Fibroblast of mammary gland (primary cell): ENCODE measurements at regions not wholly inside any gene's neighbourhood (a gene's known extent, or its start where the extent isn't known, plus 50 kb on each side); places are given as distances from the start of the nearest gene placed in this dataset.

Source experiments
- DNase-seq: peaks from one replicate; pipeline ENCODE4 v3.0.0-alpha.2; 2010; ENCODE audit warnings: low read depth
- H3K4me3 ChIP-seq: 2 replicates; pipeline ENCODE4 v1.5.1; 2011; ENCODE audit warnings: low read depth, mild to moderate bottlenecking, low read length, moderate library complexity; ENCODE audit not compliant: control insufficient read depth
- CTCF ChIP-seq: conservative IDR thresholded peaks from 2 replicates; pipeline ENCODE4 v1.5.1; 2011; ENCODE audit warnings: low read depth, low read length, inconsistent platforms; ENCODE audit not compliant: control insufficient read depth, insufficient read depth

GRCh38 chr9:119027901-119028699, 341.1 kb downstream of the BRINP1 start:
- no peak overlapping the region for H3K4me3 ChIP-seq
- DNase-seq, result no peak
- no peak for TF ChIP-seq CTCF

GRCh38 chr9:119029886-119030285, 339.3 kb downstream of the BRINP1 start:
- no peak for TF ChIP-seq CTCF
- H3K4me3 ChIP-seq, result no peak overlapping the region
- DNase-seq, result no peak

GRCh38 chr9:119033596-119033995, 335.6 kb downstream of the BRINP1 start:
- no peak for TF ChIP-seq CTCF
- DNase-seq, result no peak
- H3K4me3 ChIP-seq, result no peak overlapping the region

- no peak for TF ChIP-seq CTCF
- H3K4me3 ChIP-seq, result no peak overlapping the region
- no peak for DNase-seq
Observed at GRCh38 chr9:119036969-119037368, 332.3 kb downstream of the BRINP1 start.

- DNase-seq, result no peak
- no peak overlapping the region for H3K4me3 ChIP-seq
- TF ChIP-seq CTCF, result no peak
Observed at GRCh38 chr9:119043996-119044395, 325.2 kb downstream of the BRINP1 start.

GRCh38 chr9:119044806-119045205, 324.4 kb downstream of the BRINP1 start:
- H3K4me3 ChIP-seq, result no peak overlapping the region
- TF ChIP-seq CTCF, result no peak
- peak; percentile 30 for DNase-seq
